AG09309 (cell line): ENCODE measurements at regions not wholly inside any gene's neighbourhood (a gene's known extent, or its start where the extent isn't known, plus 50 kb on each side); places are given as distances from the start of the nearest gene placed in this dataset.

Experiments
- DNase-seq: peaks from one replicate; pipeline ENCODE4 v3.0.0-alpha.2; 2010; ENCODE audit warnings: low read depth
- H3K4me3 ChIP-seq: 2 replicates; pipeline ENCODE4 v1.5.1; 2011; ENCODE audit warnings: mild to moderate bottlenecking, low read depth, low read length, moderate library complexity; ENCODE audit not compliant: control insufficient read depth
- TF ChIP-seq, protein P1 (sequence below): IDR thresholded peaks from 2 replicates; pipeline ENCODE4 v1.5.1; 2011; ENCODE audit warnings: mild to moderate bottlenecking, low read depth, low read length, inconsistent platforms; ENCODE audit not compliant: insufficient read depth, control insufficient read depth; ENCODE audit errors: missing control alignments

DNA sequence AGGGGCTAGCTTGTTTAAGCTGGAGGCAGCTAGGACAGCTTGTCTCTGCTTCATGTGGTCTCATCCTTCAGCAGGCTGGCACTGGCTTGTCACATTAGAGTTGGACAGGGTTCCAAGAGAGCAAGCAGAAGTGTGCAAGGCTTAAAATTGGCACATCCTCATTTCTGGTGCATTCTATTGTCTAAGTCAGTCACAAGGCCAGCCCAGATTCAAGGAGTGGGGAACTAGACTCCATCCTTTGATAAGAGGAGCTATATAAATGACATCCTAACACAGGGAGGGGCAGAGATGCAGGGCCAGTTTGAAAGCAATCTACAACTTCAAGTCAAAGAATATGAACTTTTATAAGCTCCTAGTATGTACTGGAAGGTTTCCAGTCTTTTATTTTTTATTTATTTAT, 313.2 kb downstream of the PTTG2 start:
- H3K4me3 ChIP-seq: no peak overlapping the region
- DNase-seq: no peak
- TF ChIP-seq, protein P1, sequence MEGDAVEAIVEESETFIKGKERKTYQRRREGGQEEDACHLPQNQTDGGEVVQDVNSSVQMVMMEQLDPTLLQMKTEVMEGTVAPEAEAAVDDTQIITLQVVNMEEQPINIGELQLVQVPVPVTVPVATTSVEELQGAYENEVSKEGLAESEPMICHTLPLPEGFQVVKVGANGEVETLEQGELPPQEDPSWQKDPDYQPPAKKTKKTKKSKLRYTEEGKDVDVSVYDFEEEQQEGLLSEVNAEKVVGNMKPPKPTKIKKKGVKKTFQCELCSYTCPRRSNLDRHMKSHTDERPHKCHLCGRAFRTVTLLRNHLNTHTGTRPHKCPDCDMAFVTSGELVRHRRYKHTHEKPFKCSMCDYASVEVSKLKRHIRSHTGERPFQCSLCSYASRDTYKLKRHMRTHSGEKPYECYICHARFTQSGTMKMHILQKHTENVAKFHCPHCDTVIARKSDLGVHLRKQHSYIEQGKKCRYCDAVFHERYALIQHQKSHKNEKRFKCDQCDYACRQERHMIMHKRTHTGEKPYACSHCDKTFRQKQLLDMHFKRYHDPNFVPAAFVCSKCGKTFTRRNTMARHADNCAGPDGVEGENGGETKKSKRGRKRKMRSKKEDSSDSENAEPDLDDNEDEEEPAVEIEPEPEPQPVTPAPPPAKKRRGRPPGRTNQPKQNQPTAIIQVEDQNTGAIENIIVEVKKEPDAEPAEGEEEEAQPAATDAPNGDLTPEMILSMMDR: no peak

DNA sequence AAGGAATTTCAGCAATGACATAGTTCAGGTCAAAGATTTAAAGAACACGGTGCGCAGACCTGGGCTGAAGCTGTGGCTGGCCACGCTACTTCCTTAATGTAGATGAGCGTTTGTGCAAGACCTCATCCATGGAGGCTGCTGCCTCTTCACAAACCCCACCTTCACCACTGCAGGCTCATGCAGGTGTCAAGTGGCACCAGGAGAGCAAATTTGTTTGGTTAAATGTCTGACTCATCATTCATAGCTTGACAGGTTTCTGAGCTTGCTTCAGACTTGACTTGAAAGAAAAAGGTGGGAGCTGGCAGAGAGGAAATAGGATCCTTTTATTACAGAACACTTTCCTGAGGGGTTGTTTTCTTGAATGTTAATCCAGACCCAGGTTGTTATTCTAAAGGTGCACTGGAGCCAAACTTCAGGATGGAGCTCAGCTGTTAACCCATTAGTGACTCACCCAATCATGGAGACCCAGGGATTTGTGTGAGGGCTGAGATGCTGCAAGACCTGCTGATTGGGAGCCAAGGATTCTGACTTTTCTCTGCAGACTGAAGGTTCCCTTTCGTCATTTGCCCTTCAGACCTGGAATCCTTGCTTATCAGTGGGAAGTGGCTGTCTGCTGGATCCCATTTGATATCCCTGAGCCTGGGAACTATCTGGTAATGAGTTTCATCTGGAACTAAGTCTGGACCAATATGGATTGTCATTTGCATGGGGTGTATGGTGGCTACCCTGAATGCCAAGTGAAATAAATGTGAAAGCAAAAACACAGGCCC, 315.3 kb downstream of the PTTG2 start:
- no peak overlapping the region for H3K4me3 ChIP-seq
- no peak for DNase-seq
- TF ChIP-seq, protein P1: no peak

DNA sequence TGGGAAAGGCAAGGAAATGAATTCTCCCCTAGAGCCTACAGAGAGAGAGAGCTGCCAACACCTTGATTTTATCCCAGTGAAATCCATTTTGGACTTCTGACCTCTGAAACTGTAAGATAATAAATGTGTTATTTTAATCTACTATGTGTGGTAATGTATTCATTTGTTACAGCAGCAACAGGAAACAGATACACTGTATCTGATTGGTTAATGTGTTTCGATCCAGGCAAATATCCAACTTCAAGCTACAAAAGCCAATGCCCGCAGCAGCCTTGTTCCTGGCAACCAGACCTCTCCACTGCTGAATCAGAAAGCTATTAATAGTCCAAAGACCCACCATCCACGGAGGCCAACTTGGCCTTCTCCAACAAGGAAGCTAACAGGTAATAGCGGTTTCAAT, 318.1 kb downstream of the PTTG2 start:
- DNase-seq: no peak
- no peak overlapping the region for H3K4me3 ChIP-seq
- TF ChIP-seq, protein P1: no peak

DNA sequence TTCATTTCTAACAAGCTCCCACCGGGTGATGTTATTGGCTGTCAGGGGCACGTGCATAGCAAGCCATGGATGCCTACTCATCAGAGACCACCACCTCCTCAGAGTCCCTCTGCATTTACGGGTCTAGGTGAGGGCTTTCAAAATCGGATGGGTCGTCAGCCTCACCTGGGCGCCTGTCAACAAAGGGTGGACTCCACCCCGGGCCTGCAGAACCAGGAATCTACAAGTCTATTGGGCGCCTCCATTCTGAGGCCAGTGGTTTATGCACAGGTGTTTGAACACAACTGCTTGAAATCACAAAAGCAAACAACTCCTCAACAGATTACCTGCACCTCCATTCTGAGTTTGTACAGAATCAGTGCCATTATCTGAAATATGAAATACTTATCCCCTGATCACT, 318.9 kb downstream of the PTTG2 start:
- TF ChIP-seq, protein P1: no peak

DNA sequence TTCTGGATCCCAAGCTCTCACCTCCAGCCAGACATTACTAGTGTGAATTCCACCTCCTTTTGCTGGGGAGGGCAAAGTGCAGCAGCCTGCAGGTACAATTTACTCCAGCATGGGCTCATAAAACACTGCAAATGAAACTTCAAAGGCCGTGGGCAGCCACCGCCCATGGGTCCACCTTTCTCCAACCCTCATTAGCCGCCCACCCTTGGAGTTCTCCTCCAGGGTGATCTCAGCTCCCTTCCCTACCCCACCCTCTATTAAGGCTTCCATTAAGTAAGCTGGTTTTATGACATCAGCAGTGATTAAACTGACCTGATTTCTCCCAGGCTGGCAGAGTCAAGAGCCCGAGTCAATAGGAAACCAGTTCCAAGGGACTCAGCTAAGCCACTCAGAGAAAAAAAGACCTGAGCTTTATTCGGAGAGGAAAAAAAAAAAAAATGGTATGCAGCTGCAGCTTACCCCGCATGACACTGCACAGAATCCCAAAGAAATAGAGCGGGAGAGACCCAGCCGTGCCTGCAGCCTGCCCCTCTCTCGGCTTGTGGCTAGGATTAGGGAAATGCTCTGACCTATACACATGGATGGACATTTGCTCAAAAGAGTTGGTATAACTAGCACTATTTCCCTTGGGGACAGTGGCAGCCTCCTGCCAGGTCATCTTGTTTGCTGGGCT, 319.6 kb downstream of the PTTG2 start:
- TF ChIP-seq, protein P1: no peak
- H3K4me3 ChIP-seq: no peak overlapping the region
- no peak for DNase-seq

More for the DNA sequence above, 318.9 kb downstream of the PTTG2 start:
- H3K4me3 ChIP-seq: no peak overlapping the region
- no peak for DNase-seq

DNA sequence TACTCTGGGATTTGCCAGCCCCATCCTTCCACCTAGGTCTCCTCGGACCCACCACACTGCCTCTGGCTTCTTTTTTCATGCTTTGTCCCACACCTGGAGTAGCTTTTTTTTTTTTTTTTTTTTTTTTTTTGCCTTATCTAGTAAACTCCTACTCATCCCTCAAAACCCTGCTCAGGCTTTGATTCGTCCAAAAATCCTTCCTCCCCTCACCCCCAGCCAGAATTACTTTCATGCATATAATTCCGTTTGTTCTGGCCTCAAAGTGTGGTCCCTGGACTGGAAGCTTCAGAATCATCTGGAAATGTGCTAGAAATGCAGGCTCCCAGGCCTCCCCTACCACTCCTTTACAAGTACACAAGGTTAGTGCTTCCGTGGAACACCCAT, 320.1 kb downstream of the PTTG2 start:
- DNase-seq: no peak
- no peak overlapping the region for H3K4me3 ChIP-seq
- TF ChIP-seq, protein P1: no peak
